ENCODE measurements at regions not wholly inside any gene's neighbourhood (a gene's known extent, or its start where the extent isn't known, plus 50 kb on each side); places are given as distances from the start of the nearest gene placed in this dataset.

DNA sequence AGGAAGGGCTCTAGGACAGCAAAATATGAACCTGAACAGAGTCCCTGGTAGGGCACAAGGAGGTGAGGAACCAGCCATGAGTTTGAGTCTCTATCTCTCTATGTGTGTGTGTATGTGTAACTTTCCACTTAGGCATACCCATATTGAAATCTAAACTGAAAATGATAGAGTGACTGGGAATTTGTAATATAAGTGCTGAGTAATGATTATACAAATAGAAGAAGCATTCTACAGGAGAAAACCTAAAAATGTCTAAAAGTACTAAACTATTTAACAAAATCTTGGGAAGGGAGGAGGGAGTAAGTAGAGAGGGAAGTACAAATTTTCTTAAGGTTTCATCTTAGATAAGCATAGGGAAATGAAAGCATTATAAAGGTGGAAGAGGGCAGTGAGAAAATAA lies 97.1 kb upstream of the ZC3H12C start (continued):
- TF ChIP-seq, protein P1, sequence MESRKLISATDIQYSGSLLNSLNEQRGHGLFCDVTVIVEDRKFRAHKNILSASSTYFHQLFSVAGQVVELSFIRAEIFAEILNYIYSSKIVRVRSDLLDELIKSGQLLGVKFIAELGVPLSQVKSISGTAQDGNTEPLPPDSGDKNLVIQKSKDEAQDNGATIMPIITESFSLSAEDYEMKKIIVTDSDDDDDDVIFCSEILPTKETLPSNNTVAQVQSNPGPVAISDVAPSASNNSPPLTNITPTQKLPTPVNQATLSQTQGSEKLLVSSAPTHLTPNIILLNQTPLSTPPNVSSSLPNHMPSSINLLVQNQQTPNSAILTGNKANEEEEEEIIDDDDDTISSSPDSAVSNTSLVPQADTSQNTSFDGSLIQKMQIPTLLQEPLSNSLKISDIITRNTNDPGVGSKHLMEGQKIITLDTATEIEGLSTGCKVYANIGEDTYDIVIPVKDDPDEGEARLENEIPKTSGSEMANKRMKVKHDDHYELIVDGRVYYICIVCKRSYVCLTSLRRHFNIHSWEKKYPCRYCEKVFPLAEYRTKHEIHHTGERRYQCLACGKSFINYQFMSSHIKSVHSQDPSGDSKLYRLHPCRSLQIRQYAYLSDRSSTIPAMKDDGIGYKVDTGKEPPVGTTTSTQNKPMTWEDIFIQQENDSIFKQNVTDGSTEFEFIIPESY (IDR thresholded peaks at IDR 0.05; ENCODE audit: borderline replicate concordance, low read depth) = no peak
- TF ChIP-seq, protein P2, sequence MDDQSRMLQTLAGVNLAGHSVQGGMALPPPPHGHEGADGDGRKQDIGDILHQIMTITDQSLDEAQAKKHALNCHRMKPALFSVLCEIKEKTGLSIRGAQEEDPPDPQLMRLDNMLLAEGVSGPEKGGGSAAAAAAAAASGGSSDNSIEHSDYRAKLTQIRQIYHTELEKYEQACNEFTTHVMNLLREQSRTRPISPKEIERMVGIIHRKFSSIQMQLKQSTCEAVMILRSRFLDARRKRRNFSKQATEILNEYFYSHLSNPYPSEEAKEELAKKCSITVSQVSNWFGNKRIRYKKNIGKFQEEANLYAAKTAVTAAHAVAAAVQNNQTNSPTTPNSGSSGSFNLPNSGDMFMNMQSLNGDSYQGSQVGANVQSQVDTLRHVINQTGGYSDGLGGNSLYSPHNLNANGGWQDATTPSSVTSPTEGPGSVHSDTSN (IDR thresholded peaks at IDR 0.05) = no peak
- TF ChIP-seq FOXM1 (IDR thresholded peaks at IDR 0.05; ENCODE audit: low read depth) = no peak

DNA sequence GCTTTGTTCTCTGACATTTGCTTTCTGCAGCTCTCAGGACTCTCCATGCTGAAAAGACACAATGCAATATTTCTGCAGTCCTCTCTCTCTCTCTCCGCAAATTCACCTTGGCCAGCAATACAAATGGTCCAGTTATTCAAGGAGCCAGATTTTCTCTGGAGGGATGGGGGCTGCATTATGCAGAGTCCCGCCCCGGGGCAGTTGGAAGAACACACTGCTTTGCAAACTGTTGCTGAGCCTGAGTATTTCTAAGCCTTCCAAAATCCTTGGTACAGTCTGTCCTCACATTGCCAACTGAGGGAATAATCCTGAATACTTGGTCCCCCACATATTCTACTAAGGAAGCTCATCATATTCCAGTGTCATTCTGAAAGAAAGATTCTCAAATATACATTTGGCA lies 94.3 kb upstream of the ZC3H12C start:
- H2AFZ ChIP-seq (ENCODE audit: low read depth) = no peak overlapping the region
- CTCF ChIA-PET = interaction anchor here (0.8 kb wide), 1 partner anchor 86 kb away, joined by 3 read pairs; no protein-coding TSS in a partner anchor
- H3K36me3 ChIP-seq (replicated peaks in 1 of 2; ENCODE audit: control insufficient read depth in 1 of 2, insufficient read depth in 2 of 2, low read length in 1 of 2) = no peaks in the 10 kb centered on the region
- H3K9ac ChIP-seq = no peak overlapping the region
- TF ChIP-seq, protein P3, sequence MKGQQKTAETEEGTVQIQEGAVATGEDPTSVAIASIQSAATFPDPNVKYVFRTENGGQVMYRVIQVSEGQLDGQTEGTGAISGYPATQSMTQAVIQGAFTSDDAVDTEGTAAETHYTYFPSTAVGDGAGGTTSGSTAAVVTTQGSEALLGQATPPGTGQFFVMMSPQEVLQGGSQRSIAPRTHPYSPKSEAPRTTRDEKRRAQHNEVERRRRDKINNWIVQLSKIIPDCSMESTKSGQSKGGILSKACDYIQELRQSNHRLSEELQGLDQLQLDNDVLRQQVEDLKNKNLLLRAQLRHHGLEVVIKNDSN (IDR thresholded peaks at IDR 0.05; ENCODE audit: borderline replicate concordance, low read depth) = no peak
- TF ChIP-seq CHD2 (IDR thresholded peaks at IDR 0.05; ENCODE audit: low read length, partially characterized antibody) (no peak), POLR2AphosphoS5 (IDR thresholded peaks at IDR 0.05; ENCODE audit: low read depth, low read length) (no peak), FOXJ3 (CRISPR knock-in tag; IDR thresholded peaks at IDR 0.05) (no peak), MXI1 (IDR thresholded peaks at IDR 0.05; ENCODE audit: low read depth, low read length) (no peak), RFX5 (IDR thresholded peaks at IDR 0.05; ENCODE audit: low read length) (no peak), SMC3 (IDR thresholded peaks at IDR 0.05; ENCODE audit: low read depth, low read length) (no peak), RAD21 (IDR thresholded peaks at IDR 0.05; ENCODE audit: low read length) (no peak), JUND (IDR thresholded peaks at IDR 0.05) (no peak), NRF1 (IDR thresholded peaks at IDR 0.05; ENCODE audit: low read depth, low read length) (no peak), TAF1 (IDR thresholded peaks at IDR 0.05; ENCODE audit: borderline replicate concordance, low read depth, low read length) (no peak), RXRA (IDR thresholded peaks at IDR 0.05; ENCODE audit: borderline replicate concordance, low read depth) (no peak)
- TF ChIP-seq, protein P2 (IDR thresholded peaks at IDR 0.05) = no peak
- H3K4me2 ChIP-seq = no peak overlapping the region
- H3K27me3 ChIP-seq (ENCODE audit: insufficient read depth) = no peaks in the 10 kb centered on the region
- DNase-seq = no peak
- 81% methylated on average over 3 of the region's 3 CpGs for WGBS (ENCODE audit: low lambda C conversion rate)
- H3K79me2 ChIP-seq (ENCODE audit: insufficient read depth) = no peaks in the 10 kb centered on the region
- no peaks in the 10 kb centered on the region for H3K9me3 ChIP-seq
- no peak overlapping the region for H3K27ac ChIP-seq (ENCODE audit: low read depth in 2 of 2, low read length in 1 of 2)
- peaks cover 0 to 23% of the 10 kb centered on the region in 2 experiments; a peak in 2 of 4 replicates for H3K4me1 ChIP-seq (ENCODE audit: control insufficient read depth in 1 of 2, insufficient read depth in 2 of 2, low read depth in 1 of 2, low read length in 1 of 2)
- no peak overlapping the region for H3K4me3 ChIP-seq (ENCODE audit: low read depth in 2 of 2, low read length in 1 of 2)
- no peaks in the 10 kb centered on the region for H3K9me2 ChIP-seq
- no peaks in the 10 kb centered on the region for H3F3A ChIP-seq (replicated peaks; ENCODE audit: insufficient read depth)
- no peaks in the 10 kb centered on the region for H4K20me1 ChIP-seq (ENCODE audit: insufficient read depth)
- POLR2A ChIA-PET = no interaction called here

All from SK-N-SH (cell line).